ENCODE measurements at regions not wholly inside any gene's neighbourhood (a gene's known extent, or its start where the extent isn't known, plus 50 kb on each side); places are given as distances from the start of the nearest gene placed in this dataset.
"Not testable (repeated sequence)": the region's sequence is repeated elsewhere in the genome, so short reads cannot be mapped to it uniquely, and the experiment has no call there.

DNA sequence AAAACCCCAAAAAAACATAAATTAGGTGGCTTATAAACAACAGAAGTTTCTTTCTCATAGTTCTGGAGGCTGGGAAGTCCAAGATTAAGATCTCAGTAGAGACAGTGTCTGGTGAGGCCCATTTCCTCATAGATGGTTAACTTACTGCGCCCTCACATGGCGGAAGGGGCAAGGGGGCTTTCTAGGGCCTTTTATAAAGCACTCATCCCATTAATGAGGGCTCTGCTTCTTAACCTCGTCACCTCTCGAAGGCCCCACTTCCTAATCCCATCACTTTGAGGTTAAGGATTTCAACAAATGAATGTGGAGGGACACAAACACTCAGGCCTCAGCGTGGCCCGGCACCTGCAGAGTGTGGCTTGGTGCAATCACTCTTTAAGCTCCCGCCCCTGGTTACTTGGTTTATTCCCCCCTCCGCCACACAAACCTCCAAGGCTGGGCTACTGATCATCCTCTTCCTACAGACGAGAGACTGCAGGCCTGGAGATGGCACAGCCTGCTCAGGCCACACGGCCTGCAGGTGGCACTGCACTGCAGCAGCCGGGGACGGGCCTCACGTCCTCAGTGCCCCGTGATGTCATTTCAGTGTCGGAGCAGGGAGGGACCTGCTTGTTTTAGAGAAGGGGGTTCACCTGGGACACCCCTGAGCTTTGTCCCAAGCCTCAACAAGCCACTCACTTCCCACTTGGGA is 188.9 kb upstream of the ZNF469 start:
- POLR2A ChIA-PET (ENCODE audit: low non-redundant PET) = not testable (repeated sequence)

DNA sequence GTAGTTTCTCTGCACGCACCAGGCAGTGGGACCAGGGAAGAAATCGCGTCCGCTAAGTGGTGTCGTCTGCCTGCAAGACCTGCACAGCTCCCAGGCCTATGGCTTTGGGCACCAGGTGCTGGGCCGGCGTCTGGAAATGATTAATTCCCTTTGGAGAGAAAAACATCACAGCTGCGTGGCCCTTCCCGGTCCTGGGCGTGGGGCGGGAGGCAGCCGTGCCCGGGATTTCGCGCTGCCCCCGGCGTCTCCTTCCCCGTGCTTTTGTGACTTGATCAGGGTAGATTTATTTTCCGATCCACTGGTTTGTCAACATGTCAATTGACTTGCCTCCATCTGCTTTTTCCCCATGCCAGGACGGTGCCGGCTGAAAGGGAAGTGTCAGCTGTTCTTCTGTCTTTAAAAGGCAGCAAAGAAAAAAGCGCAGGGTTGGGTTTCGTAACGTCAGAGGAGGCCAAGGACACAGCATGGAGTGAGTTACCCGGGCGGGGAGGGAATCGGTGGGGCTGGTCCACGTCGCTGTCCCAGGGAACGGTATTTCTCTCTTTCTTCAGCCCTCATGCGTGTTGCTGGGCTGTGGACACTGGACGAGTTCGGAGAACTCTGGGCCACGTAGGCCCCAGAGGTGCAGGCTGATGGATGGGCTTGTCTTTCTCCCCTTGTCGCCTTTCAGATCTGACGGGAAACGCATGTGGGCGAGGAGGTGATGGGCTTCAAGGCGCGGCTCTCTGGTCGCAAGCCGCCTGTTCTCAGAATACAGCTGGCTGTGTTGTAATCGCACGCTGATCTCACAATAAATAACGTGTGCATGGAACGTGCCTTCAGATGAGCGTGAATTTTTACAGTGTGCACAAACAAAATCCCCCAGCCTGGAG is 188.1 kb upstream of the ZNF469 start:
- Histone ChIP-seq H3K9me3 (ENCODE audit: low read depth, low read length, poor library complexity, severe bottlenecking) (no peaks in the 10 kb centered on the region), H3K4me1 (ENCODE audit: insufficient read depth, low read length, poor library complexity, severe bottlenecking) (no peaks in the 10 kb centered on the region), H3K27ac (ENCODE audit: low read depth, low read length, poor library complexity, severe bottlenecking) (no peak overlapping the region), H3K27me3 (replicated peaks; ENCODE audit: insufficient read depth, low read depth, low read length, poor library complexity) (no peaks in the 10 kb centered on the region), H3K36me3 (ENCODE audit: insufficient read depth, low read length, poor library complexity, severe bottlenecking) (no peaks in the 10 kb centered on the region), H3K4me3 (ENCODE audit: low read depth, low read length, poor library complexity, severe bottlenecking) (no peak overlapping the region)
- no peak for TF ChIP-seq EZH2 (IDR thresholded peaks at IDR 0.05; ENCODE audit: borderline replicate concordance, low read depth, low read length, poor library complexity, severe bottlenecking)
- TF ChIP-seq, protein P1, sequence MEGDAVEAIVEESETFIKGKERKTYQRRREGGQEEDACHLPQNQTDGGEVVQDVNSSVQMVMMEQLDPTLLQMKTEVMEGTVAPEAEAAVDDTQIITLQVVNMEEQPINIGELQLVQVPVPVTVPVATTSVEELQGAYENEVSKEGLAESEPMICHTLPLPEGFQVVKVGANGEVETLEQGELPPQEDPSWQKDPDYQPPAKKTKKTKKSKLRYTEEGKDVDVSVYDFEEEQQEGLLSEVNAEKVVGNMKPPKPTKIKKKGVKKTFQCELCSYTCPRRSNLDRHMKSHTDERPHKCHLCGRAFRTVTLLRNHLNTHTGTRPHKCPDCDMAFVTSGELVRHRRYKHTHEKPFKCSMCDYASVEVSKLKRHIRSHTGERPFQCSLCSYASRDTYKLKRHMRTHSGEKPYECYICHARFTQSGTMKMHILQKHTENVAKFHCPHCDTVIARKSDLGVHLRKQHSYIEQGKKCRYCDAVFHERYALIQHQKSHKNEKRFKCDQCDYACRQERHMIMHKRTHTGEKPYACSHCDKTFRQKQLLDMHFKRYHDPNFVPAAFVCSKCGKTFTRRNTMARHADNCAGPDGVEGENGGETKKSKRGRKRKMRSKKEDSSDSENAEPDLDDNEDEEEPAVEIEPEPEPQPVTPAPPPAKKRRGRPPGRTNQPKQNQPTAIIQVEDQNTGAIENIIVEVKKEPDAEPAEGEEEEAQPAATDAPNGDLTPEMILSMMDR (conservative IDR thresholded peaks at IDR 0.05; ENCODE audit: low read depth, low read length) = no peak
- no peak for DNase-seq (ENCODE audit: low spot score)
- BruUV-seq (replicated peaks) = no TSS peak
- ChIA-PET POLR2A (ENCODE audit: low non-redundant PET) (no interaction called here), CTCF (no interaction called here)
- intact Hi-C loops (cut with micrococcal nuclease; ENCODE audit: unreplicated experiment) = loop anchor here (5.0 kb wide), 1 partner anchor 243 kb away; no protein-coding TSS in a partner anchor

More for the DNA sequence above, 188.9 kb upstream of the ZNF469 start:
- H3K27me3 ChIP-seq (replicated peaks; ENCODE audit: insufficient read depth, low read depth, low read length, poor library complexity); H3K4me3 ChIP-seq (ENCODE audit: low read depth, low read length, poor library complexity, severe bottlenecking); H3K36me3 ChIP-seq (ENCODE audit: insufficient read depth, low read length, poor library complexity, severe bottlenecking); H3K9me3 ChIP-seq (ENCODE audit: low read depth, low read length, poor library complexity, severe bottlenecking); BruUV-seq (replicated peaks); CTCF ChIA-PET; H3K27ac ChIP-seq (ENCODE audit: low read depth, low read length, poor library complexity, severe bottlenecking); H3K4me1 ChIP-seq (ENCODE audit: insufficient read depth, low read length, poor library complexity, severe bottlenecking): not testable (repeated sequence)
- DNase-seq (ENCODE audit: low spot score) = peak; percentile 58
- TF ChIP-seq, protein P1 (conservative IDR thresholded peaks at IDR 0.05; ENCODE audit: low read depth, low read length) = peak; percentile 61
- intact Hi-C loops (cut with micrococcal nuclease; ENCODE audit: unreplicated experiment) = loop anchor here (5.0 kb wide), 1 partner anchor 243 kb away; no protein-coding TSS in a partner anchor

- CTCF ChIA-PET = no interaction called here
- no peaks in the 10 kb centered on the region for H3K4me1 ChIP-seq (ENCODE audit: insufficient read depth, low read length, poor library complexity, severe bottlenecking)
- H3K9me3 ChIP-seq (ENCODE audit: low read depth, low read length, poor library complexity, severe bottlenecking) = no peaks in the 10 kb centered on the region
- H3K4me3 ChIP-seq (ENCODE audit: low read depth, low read length, poor library complexity, severe bottlenecking) = no peak overlapping the region
- POLR2A ChIA-PET (ENCODE audit: low non-redundant PET) = no interaction called here
- TF ChIP-seq, protein P1 (conservative IDR thresholded peaks at IDR 0.05; ENCODE audit: low read depth, low read length) = no peak
- TF ChIP-seq EZH2 (IDR thresholded peaks at IDR 0.05; ENCODE audit: borderline replicate concordance, low read depth, low read length, poor library complexity, severe bottlenecking) = no peak
- DNase-seq (ENCODE audit: low spot score) = no peak
- intact Hi-C loops (cut with micrococcal nuclease; ENCODE audit: unreplicated experiment) = no loop called here
- BruUV-seq (replicated peaks) = no TSS peak
- no peaks in the 10 kb centered on the region for H3K27me3 ChIP-seq (replicated peaks; ENCODE audit: insufficient read depth, low read depth, low read length, poor library complexity)
- H3K27ac ChIP-seq (ENCODE audit: low read depth, low read length, poor library complexity, severe bottlenecking) = no peak overlapping the region
- no peaks in the 10 kb centered on the region for H3K36me3 ChIP-seq (ENCODE audit: insufficient read depth, low read length, poor library complexity, severe bottlenecking)
Observed at GRCh38 chr16:88195269-88195705, 187.5 kb upstream of the ZNF469 start.

All from A673 (cell line).